BLaER1 treated with 17β-estradiol and CSF1 and Interleukin-3, amounts not matched to agents 10 nM and 100 nM (cell line): ENCODE measurements at regions not wholly inside any gene's neighbourhood (a gene's known extent, or its start where the extent isn't known, plus 50 kb on each side); places are given as distances from the start of the nearest gene placed in this dataset.
"Not testable (repeated sequence)": the region's sequence is repeated elsewhere in the genome, so short reads cannot be mapped to it uniquely, and the experiment has no call there.

ENCODE experiments used
- H3K27ac ChIP-seq, 11 experiments: shearing (Covaris generic); formaldehyde crosslinking; 2 replicates each; pipeline ENCODE4 v1.8.1; 2022
- H3K27me3 ChIP-seq, 11 experiments: shearing (Covaris generic); formaldehyde crosslinking; 2 replicates each; pipeline ENCODE4 v1.8.1; 2022
- H3K36me3 ChIP-seq, 11 experiments: shearing (Covaris generic); formaldehyde crosslinking; 2 replicates each; pipeline ENCODE4 v1.8.1; 2022
- H3K4me1 ChIP-seq, 10 experiments: shearing (Covaris generic); formaldehyde crosslinking; 2 replicates each; pipeline ENCODE4 v1.8.1; 2022
- H3K4me2 ChIP-seq, 11 experiments: shearing (Covaris generic); formaldehyde crosslinking; 2 replicates each; pipeline ENCODE4 v1.8.1; 2022
- H3K4me3 ChIP-seq, 10 experiments: shearing (Covaris generic); formaldehyde crosslinking; 2 replicates each; pipeline ENCODE4 v1.8.1; 2022
- H3K9ac ChIP-seq, 11 experiments: shearing (Covaris generic); formaldehyde crosslinking; 2 replicates each; pipeline ENCODE4 v1.8.1; 2022
- H3K9me3 ChIP-seq, 11 experiments: shearing (Covaris generic); formaldehyde crosslinking; replicated peaks in 1 of 11; 2 replicates each; pipeline ENCODE4 v1.8.1; 2022
- H4K20me1 ChIP-seq, 11 experiments: shearing (Covaris generic); formaldehyde crosslinking; 2 replicates each; pipeline ENCODE4 v1.8.1; 2022
- Cebpa-rat ChIP-seq, 11 experiments: shearing (Covaris generic); IDR thresholded peaks; 2 replicates each; pipeline ENCODE4 v1.8.1; 2022

DNA sequence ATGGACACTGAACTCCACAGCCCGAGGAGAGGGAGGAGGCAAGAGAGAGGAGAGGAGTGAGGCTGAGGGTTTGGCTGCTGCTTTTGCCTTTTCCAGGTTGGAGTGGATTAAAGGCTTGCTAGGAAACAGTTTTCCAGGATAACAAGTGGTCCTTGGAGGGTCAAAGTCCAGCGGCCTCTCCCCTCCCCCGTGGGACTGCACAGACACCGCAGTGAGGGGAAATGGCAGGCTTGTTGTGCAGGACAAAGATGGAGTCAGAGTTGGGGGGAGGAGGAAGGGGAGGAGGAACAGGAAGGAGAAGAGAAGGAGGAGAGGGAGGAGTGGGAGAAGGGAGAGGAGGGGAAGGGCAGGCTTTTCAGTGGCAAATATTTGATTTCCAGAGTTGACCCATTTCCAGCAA, 245.5 kb downstream of the RBM19 start:
- Histone ChIP-seq H3K4me3 (no peak overlapping the region), H3K9me3 (peaks cover 0 to 12% (median 0%) of the 10 kb centered on the region in 11 experiments; a peak in 3 of 22 replicates), H3K36me3 (no peaks in the 10 kb centered on the region), H4K20me1 (no peaks in the 10 kb centered on the region), H3K4me1 (peaks cover 11 to 28% (median 18%) of the 10 kb centered on the region in 10 experiments; a peak in 19 of 20 replicates), H3K4me2 (0 out of 22 replicates have a peak overlapping the region, but pooled peaks of 2 of the 11 experiments have one; percentile 10 to 18), H3K27me3 (no peaks in the 10 kb centered on the region), H3K27ac (no peak overlapping the region), H3K9ac (no peak overlapping the region)
- no peak for TF ChIP-seq Cebpa-rat (IDR thresholded peaks at IDR 0.05)

DNA sequence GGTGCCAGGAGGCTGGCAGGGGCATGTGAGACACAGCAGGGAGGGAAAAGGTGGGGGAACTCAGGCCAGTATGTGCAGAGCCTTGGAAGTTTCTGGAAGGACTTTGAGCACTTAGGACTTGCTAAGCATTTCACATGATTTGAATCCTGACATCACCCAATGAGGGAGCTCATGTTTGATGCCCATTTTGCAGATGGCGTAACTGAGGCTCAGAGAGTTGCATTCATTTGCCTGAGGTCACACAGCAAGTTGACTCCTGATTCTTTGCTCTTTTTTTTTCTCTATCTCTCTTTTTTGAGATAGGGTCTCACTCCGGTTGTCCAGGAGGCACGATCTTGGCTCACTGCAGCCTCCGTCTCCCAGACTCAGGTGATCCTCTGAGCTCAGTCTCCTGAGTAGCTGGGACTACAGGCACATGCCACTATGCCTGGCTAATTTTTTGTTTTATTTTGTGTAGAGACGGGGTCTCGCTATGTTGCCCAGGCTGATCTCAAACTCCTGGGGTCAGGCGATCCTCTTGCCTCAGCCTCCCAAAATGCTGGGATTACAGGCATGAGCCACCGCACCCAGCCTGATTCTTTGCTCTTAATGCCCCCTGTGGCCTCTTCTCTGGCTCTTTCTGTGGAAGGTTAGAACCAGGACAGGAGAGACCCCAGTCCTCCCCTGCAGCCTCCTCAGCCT, 246.1 kb downstream of the RBM19 start:
- H3K36me3 ChIP-seq: no peaks in the 10 kb centered on the region
- H3K4me3 ChIP-seq: no peak overlapping the region
- TF ChIP-seq Cebpa-rat (IDR thresholded peaks at IDR 0.05): no peak
- H3K27ac ChIP-seq: no peak overlapping the region
- H4K20me1 ChIP-seq: no peaks in the 10 kb centered on the region
- no peak overlapping the region for H3K4me2 ChIP-seq
- H3K27me3 ChIP-seq: no peaks in the 10 kb centered on the region
- peaks cover 0 to 12% (median 0%) of the 10 kb centered on the region in 11 experiments; a peak in 3 of 22 replicates for H3K9me3 ChIP-seq
- no peak overlapping the region for H3K9ac ChIP-seq
- peaks cover 11 to 28% (median 18%) of the 10 kb centered on the region in 10 experiments; a peak in 19 of 20 replicates for H3K4me1 ChIP-seq

GRCh38 chr12:113713156-113713555, 241.5 kb upstream of the LHX5 start:
- Histone ChIP-seq H3K27me3 (peaks cover 6 to 28% (median 22%) of the 10 kb centered on the region in 11 experiments; a peak in 16 of 22 replicates), H4K20me1 (no peaks in the 10 kb centered on the region), H3K9me3 (peaks cover 0 to 25% (median 7%) of the 10 kb centered on the region in 11 experiments; a peak in 14 of 22 replicates), H3K4me3 (no peak overlapping the region), H3K36me3 (no peaks in the 10 kb centered on the region), H3K9ac (no peak overlapping the region), H3K4me1 (peaks cover 6 to 39% (median 20%) of the 10 kb centered on the region in 10 experiments; a peak in 19 of 20 replicates), H3K27ac (peak overlapping the region in 2 of 11 experiments; percentile 27 to 56; a peak in 2 of 22 replicates), H3K4me2 (peak overlapping the region in 5 of 11 experiments; percentile 10 to 55 (median 45); a peak in 8 of 22 replicates)
- no peak for TF ChIP-seq Cebpa-rat (IDR thresholded peaks at IDR 0.05)

DNA sequence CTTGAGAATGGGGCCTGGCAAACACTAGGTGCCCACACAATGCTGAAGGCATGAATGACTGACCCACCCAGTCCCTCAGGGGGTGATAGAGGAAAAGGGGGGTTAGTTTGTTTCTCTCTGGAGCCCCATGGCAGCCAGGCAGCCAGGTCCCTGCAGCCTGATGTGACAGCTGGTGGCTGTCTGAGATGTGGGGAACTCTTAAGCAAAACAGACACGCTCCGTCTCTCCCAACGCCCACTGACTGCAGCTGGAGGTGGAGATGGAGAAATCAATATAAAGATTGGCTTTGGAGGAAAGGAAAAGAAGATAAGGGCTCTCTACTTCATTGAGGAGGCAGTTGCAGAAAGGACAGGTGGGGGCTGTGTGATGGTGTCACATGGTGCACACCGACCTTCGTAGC, 240.8 kb upstream of the LHX5 start:
- peaks cover 6 to 28% (median 22%) of the 10 kb centered on the region in 11 experiments; a peak in 16 of 22 replicates for H3K27me3 ChIP-seq
- no peaks in the 10 kb centered on the region for H3K36me3 ChIP-seq
- no peak overlapping the region for H3K9ac ChIP-seq
- H4K20me1 ChIP-seq: no peaks in the 10 kb centered on the region
- no peak for TF ChIP-seq Cebpa-rat (IDR thresholded peaks at IDR 0.05)
- peak overlapping the region in 2 of 11 experiments; percentile 27 to 56; a peak in 3 of 22 replicates for H3K27ac ChIP-seq
- H3K9me3 ChIP-seq: peaks cover 0 to 22% (median 7%) of the 10 kb centered on the region in 11 experiments; a peak in 14 of 22 replicates
- H3K4me2 ChIP-seq: peak overlapping the region in 7 of 11 experiments; percentile 19 to 56 (median 45); a peak in 12 of 22 replicates
- H3K4me1 ChIP-seq: peaks cover 0 to 32% (median 13%) of the 10 kb centered on the region in 10 experiments; a peak in 15 of 20 replicates
- no peak overlapping the region for H3K4me3 ChIP-seq

GRCh38 chr12:113710216-113710615, 238.5 kb upstream of the LHX5 start:
- Histone ChIP-seq H4K20me1 (no peaks in the 10 kb centered on the region), H3K4me3 (no peak overlapping the region), H3K27ac (no peak overlapping the region), H3K4me1 (peaks cover 0 to 30% (median 12%) of the 10 kb centered on the region in 10 experiments; a peak in 14 of 20 replicates), H3K4me2 (peak overlapping the region in 2 of 11 experiments; percentile 4 to 22; a peak in 3 of 22 replicates), H3K36me3 (no peaks in the 10 kb centered on the region), H3K9me3 (peaks cover 0 to 13% (median 7%) of the 10 kb centered on the region in 11 experiments; a peak in 14 of 22 replicates), H3K9ac (no peak overlapping the region), H3K27me3 (peaks cover 6 to 28% (median 22%) of the 10 kb centered on the region in 11 experiments; a peak in 16 of 22 replicates)
- TF ChIP-seq Cebpa-rat (IDR thresholded peaks at IDR 0.05): no peak

DNA sequence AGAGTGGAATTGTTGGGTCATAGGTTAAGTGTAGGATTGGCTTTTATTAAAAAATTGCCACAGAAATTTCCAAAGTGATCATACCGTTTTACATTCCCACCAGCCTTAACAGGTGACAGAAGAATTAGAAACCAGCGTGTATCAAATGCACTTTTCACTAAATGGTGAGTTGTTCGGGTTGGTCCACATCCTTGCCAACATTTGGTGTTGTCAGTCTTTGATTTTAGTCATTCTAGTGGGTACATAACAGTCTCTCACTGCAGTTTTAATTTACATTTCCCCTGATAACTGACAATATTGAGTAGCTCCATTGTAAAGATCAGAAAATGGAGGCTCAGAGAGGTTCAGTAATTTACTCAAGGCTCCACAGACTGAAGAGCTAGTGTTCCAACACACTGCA, 237.8 kb upstream of the LHX5 start:
- Histone ChIP-seq H3K9ac (no peak overlapping the region), H3K27me3 (peaks cover 6 to 28% (median 22%) of the 10 kb centered on the region in 11 experiments; a peak in 16 of 22 replicates), H3K27ac (no peak overlapping the region), H3K9me3 (peaks cover 0 to 13% (median 7%) of the 10 kb centered on the region in 11 experiments; a peak in 14 of 22 replicates), H4K20me1 (no peaks in the 10 kb centered on the region), H3K4me3 (no peak overlapping the region), H3K4me1 (peaks cover 0 to 30% (median 12%) of the 10 kb centered on the region in 10 experiments; a peak in 14 of 20 replicates), H3K4me2 (no peak overlapping the region), H3K36me3 (no peaks in the 10 kb centered on the region)
- no peak for TF ChIP-seq Cebpa-rat (IDR thresholded peaks at IDR 0.05)

DNA sequence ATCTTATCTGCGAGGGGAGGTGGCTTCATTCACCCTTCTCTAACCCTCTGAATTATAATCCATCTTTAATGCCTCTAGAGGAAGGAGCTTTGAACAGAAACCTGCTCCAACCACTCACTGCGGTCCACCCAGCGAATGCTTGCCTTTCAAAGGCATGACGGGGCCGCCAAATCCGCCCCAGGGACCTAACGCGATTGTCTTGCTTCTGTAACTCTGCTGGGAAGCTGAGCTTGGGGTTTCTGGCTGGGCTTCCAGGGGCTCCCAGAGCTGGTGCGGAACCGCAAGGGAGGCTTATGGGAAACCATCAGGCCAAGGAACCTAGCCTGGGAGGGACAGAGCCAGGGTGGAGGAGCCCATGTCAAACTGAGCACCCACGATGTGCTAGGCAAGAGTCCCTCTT, 231.2 kb upstream of the LHX5 start:
- Histone ChIP-seq H4K20me1 (no peaks in the 10 kb centered on the region), H3K27ac (no peak overlapping the region), H3K9ac (no peak overlapping the region), H3K27me3 (no peaks in the 10 kb centered on the region), H3K9me3 (peaks cover 0 to 16% (median 10%) of the 10 kb centered on the region in 11 experiments; a peak in 17 of 22 replicates), H3K4me1 (no peaks in the 10 kb centered on the region), H3K36me3 (no peaks in the 10 kb centered on the region), H3K4me3 (no peak overlapping the region), H3K4me2 (no peak overlapping the region)
- no peak for TF ChIP-seq Cebpa-rat (IDR thresholded peaks at IDR 0.05)

GRCh38 chr12:113702276-113702675, 230.6 kb upstream of the LHX5 start:
- H3K36me3 ChIP-seq: no peaks in the 10 kb centered on the region
- no peak overlapping the region for H3K9ac ChIP-seq
- H3K4me3 ChIP-seq: no peak overlapping the region
- no peak overlapping the region for H3K4me2 ChIP-seq
- H3K27me3 ChIP-seq: no peaks in the 10 kb centered on the region
- no peaks in the 10 kb centered on the region; a peak in 1 of 22 replicates for H4K20me1 ChIP-seq
- no peaks in the 10 kb centered on the region for H3K4me1 ChIP-seq
- H3K27ac ChIP-seq: no peak overlapping the region
- TF ChIP-seq Cebpa-rat (IDR thresholded peaks at IDR 0.05): no peak
- peaks cover 0 to 16% (median 10%) of the 10 kb centered on the region in 11 experiments; a peak in 17 of 22 replicates for H3K9me3 ChIP-seq

DNA sequence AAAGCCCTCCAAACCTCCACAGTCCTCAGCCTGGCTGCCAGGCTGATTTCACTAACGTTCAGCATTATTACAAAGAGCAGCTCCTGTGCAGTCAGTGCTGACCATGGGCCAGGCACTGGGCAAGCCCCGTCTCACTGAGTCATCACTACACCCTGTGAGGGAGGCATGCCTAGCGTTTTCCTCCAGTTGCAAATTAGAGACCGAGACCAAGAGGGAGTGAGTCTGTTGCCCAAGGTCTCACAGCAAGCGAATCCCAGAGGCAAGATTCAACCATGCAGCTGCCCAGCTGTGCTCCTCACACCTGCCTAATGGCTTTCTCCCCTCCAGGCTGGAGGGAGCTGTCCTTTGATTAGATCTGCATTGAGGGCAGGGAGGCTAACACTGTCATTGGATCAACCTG, 229.3 kb upstream of the LHX5 start:
- H3K9me3 ChIP-seq: peaks cover 0 to 16% (median 10%) of the 10 kb centered on the region in 11 experiments; a peak in 17 of 22 replicates
- H3K4me2 ChIP-seq: no peak overlapping the region
- no peak overlapping the region for H3K27ac ChIP-seq
- H3K4me1 ChIP-seq: no peaks in the 10 kb centered on the region
- H3K9ac ChIP-seq: no peak overlapping the region
- no peaks in the 10 kb centered on the region for H3K36me3 ChIP-seq
- H3K27me3 ChIP-seq: no peaks in the 10 kb centered on the region
- no peak for TF ChIP-seq Cebpa-rat (IDR thresholded peaks at IDR 0.05)
- no peak overlapping the region for H3K4me3 ChIP-seq
- no peaks in the 10 kb centered on the region; a peak in 1 of 22 replicates for H4K20me1 ChIP-seq

- not testable (repeated sequence) for H3K36me3 ChIP-seq, H3K4me2 ChIP-seq, H3K27me3 ChIP-seq, H3K4me1 ChIP-seq, H3K4me3 ChIP-seq, H4K20me1 ChIP-seq, H3K27ac ChIP-seq, H3K9ac ChIP-seq
- H3K9me3 ChIP-seq: peaks cover 0 to 16% (median 10%) of the 10 kb centered on the region in 11 experiments; a peak in 17 of 22 replicates
Observed at GRCh38 chr12:113699984-113700383, 228.3 kb upstream of the LHX5 start.
